SHP77 treated with DMSO at 0.1 percent for 48 hours (cell line): ENCODE measurements at regions not wholly inside any gene's neighbourhood (a gene's known extent, or its start where the extent isn't known, plus 50 kb on each side); places are given as distances from the start of the nearest gene placed in this dataset.
"Not testable (repeated sequence)": the region's sequence is repeated elsewhere in the genome, so short reads cannot be mapped to it uniquely, and the experiment has no call there.

Source experiments
- DNase-seq: peaks from one replicate; lab custom pipeline; 2025; lab: John Stamatoyannopoulos, UW

DNA sequence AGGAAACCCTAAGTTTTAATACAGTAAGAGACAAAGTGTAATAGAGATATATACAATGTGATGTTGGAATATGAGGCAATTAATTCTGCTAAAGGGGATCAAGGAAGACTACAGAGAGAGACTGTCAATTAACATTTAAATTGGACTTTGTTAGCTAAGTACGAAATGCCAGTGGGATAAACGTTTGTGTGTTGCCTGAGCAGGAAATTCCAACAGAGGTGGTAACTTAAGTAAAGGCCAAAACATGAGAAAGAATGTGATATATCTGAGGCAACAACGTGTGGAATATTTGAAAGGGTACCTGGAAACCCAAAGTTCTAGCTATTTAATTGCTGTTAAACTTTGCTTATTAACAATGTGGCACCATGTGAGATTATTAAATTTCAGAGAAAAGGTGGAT is 1666.9 kb upstream of the WWC1 start:
- DNase-seq, result no peak

DNA sequence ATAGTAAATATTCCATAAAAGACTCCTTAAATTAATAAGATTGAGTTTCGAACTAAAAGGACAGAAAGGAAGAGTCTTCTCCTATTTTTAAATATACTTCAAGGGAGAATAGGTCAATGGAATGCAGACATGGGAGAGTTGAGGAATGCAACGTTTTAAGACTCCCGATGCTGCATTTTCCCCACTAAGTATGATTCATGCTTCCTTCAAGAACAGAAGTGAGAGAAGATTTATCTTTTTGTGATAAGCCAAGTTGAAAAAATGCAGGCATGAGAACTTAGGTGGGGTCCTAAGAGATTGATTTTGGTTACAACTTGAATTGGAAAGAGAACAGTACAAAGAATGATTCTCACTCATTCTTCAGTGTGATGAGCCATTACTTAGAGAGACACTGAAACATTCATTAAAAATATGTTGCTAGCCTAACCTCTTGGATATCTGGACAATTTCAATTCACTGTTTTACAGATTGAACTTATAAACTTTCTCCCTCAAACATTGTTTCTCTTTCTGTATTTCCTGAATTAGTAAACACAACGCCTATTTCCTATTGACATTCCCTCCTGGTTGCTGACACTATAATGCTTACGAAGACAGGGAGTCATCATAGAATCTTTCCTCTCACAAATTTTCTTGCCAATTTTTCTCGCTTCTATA is 1666.1 kb upstream of the WWC1 start:
- no peak for DNase-seq

DNA sequence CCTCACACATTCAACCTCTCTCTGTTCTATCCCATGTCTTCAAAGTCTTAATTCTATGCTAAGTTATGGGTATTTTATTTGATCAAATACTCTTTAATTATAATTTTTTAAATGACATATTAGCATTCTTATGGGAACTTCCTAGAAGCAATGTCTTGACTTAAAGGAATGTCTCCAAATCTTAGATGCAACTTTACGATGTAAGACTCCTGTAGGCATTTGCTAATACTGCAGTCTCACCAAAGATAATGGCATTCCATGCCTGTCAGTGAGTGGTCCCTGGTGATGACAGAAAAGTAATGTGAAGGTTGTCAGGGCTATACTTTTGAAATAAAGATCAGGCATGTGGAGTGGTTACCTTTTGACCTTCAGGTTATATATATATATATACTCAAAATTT is 1654.2 kb upstream of the WWC1 start:
- DNase-seq, result no peak

DNA sequence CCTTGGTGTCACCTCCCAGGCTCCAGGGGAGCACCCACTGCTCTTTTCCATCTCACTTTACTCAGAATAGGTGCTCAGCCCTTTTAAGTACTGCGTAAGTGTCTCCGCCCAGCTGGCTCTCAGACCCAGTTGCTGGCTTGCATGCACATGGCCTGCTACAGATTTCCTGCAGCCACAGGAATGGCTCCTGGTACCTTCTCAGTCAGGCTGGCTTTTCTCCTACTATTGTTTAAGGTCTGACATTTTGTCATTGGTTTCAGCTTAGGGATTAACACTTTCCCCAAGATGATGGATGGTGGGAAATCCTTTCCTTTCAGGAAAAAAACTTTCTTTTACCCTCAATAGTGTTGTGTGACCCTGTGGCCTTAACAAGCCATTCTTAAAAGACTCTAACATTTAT is 1652.3 kb upstream of the WWC1 start:
- DNase-seq, result no peak

DNA sequence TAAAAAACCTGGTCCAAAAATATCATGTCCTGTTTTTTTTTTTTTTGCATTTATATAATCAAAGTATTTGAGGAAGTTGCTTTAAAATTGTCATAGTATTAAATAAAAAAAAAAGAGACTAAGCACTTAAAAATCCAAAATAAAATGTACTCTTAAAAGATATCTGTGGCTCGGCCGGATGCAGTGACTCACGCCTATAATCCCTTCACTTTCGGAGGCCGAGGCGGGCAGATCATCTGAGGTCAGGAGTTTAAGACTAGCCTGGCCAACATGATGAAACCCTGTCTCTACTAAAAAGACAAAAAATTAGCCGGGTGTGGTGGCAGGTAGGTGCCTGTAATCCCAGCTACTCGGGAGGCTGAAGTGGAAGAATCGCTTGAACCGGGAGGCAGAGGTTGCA is 1651.3 kb upstream of the WWC1 start:
- not testable (repeated sequence) for DNase-seq

DNA sequence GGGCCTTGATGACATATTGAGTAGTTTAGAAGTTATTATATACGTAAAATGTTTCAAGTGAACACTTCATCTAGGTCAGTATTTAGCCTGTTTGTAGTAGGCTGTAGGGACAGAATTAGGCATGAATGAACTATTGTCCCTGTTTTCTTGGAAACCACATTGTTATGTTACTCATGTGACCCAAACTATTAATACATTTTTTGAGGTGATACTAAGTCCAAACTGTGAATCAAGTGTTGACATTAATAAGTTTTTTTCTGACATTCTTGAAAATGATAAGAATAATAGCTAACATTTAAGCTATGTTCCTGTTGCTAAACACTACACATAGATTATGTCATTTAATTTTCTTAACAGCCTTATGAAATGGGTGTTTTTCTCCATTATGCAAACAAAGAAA is 1642.7 kb upstream of the WWC1 start:
- DNase-seq, result no peak

DNA sequence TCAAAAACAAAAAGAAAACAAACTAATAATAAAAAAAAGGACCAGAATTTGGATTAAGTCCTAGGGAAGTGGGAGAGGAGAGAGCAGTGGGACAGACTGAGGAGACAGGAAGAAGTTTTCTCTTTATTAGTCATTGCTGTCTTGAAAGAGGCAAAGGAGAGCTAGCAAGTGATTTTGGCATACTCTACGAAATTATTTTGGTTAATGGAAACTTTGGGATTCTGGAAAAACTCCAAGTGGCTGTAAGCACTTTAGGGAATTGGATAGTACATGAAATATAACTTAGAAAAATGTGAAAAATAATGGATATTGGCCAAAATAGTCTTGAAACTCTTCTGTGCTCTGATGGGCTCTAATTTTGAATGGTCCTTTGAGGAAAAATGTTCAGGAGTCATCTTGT is 1641.8 kb upstream of the WWC1 start:
- DNase-seq, result no peak

DNA sequence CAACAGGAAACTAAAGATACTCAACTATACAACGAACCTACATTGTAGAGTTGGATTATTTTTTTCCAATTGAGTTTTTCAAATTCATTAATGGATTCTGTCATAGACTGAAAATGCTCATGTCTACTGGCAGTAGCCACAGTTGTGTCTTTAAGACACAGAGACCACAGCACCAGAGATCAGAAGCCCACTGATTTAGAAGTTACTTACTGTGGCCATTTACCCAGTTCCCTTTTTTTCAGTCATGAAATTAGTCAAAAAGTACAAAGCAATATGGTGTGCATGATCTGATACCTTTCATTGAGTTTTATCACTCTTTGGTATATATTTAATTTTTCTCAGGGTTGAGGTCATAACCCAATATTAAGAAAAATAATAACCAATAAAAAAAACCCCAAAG is 1640.2 kb upstream of the WWC1 start:
- no peak for DNase-seq

DNA sequence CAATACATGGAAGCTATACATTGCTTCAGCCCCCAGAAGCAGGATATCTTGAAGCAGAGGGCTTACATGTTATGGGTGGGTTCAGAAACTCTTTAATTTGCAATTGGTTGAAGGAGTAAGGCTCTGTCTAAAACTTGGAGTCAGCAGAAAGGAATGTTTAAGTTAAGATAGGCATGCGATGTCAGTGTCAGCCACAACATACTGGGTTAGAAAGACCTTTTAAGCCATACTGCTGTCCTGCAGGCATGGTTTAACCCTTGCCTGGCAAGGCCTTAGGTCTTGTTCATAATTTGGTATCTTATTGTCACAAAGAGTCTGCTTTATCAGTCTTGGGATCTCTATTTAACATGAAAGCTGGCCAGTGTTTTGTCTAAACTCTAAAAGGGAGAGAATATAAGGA is 1619.6 kb upstream of the WWC1 start:
- no peak for DNase-seq

DNA sequence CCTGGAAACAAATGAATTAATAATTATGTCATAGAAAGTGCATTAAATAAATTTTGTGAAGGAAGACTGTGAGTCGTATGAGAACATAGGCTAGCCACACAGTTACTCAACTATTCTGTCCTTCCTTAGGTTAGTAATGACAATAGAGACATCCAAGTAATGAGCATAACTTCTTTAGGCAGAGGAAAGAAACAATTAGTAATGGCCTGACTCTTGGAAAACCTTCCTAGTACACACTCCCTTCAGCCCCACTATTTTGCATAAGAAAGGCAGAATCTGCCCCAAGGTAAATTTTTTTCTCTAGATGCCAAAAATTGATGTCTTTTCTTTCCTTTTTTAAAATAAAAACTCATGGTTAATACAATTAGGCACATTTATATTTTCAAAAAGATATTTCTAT is 1619.0 kb upstream of the WWC1 start:
- no peak for DNase-seq

DNA sequence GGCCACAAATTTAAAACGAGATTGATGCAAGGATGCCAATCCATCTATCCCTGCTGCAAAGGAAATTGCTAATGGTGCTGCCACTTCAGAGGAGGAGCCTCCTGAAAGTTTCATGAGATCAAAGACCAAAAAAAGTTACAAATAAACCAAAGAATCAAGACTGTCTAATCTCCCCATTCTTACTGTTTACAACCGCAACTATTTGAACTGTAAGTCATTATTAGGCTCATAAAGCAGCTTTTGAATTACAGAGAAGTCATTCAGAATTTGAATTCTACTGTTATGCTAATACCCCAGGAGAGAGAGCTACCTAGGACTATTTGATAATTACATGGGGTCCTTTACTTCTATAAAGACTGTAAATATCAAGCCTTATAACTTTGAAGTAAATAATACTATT is 1613.6 kb upstream of the WWC1 start:
- DNase-seq, result no peak

DNA sequence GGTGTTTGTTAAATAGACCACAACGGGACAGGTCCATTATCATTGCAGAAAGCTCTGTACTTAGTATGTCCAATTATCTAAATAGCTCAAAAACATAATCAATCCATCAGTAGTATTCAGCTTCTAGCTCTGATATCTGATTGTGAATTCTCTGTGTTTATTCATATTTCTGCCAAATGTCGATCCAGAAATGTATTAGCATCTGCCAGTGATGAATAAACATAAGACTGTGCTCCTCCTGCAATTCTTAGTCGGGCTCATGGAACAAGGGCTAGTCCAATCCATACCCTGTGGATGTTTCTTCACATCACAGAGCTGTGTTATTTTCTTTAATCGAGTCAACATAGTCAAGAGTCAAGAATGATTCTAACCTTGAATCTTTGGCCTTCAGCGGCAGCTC is 1612.1 kb upstream of the WWC1 start:
- no peak for DNase-seq

DNA sequence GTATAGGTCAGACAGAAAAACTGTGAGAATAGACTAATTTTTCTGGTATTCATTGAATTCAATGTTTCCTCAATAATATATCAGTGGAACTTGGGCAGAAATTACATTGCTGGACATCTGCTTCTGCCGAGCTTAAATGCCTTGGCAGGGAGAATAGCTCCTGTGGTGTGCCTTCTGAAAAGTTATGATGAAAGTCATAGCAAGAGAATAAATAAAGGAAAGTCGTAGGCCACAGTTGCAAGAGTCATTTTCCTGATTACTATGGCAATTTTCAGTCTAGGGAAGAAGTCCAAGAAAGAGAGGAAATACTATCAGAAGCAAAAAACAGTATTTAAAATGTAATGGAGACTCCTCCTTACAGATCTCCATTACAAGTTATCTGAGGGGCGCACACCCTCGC is 1596.1 kb upstream of the WWC1 start:
- DNase-seq, result no peak

DNA sequence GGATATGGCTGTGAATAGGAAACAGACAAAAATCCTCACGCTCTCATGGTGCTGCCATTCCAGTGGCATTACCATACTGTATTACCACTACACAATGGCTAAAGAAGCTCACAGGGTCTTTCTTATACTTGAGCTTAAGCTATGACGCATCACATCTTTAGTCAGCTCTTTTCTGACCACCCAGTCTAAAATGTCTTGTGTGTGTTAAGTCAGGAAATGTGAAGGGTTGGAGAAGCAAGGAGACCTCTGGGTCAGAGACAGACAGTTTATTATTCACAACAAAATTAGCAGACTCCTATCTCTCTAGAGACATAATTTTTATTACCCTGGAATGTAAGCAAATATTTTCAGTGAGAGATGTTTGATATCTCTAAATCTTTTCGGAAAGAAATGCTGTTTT is 1583.2 kb upstream of the WWC1 start:
- DNase-seq, result no peak

DNA sequence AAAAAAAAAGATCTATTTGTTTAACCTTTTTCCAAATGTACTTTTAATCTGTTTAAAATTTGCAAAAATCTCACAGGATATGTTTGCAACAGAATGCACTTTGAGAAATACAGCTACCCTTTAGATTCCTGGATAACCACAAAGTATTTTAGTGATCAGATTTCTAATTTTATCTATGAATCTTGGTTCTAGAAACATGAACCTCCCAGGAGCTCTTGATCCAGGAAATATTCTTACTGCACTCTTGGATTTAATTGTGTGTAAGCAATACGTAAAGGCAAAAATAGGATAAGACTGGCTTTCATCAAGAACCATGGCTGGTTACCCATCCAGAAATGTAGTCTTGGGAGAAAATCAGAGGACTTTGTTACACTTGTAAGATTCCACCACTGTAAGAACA is 1581.8 kb upstream of the WWC1 start:
- no peak for DNase-seq

DNA sequence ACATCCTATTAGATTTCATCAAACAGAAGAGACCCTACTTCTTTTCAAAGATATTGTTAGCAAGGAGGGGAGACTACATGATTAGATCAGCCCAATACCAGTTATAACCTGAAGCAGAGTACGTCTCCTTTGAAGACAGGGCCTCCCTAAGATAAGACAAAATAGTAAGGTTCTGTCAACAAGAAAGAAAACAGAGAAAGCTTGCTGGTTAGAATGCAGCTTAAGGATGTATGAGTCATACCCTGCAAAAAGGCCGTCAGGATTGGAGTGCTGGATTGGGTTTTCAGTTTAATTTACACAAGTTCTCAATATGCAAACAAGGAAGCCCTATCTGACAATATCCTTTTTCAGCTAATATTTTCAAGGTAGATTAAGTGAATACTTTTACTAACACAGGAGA is 1581.2 kb upstream of the WWC1 start:
- no peak for DNase-seq

DNA sequence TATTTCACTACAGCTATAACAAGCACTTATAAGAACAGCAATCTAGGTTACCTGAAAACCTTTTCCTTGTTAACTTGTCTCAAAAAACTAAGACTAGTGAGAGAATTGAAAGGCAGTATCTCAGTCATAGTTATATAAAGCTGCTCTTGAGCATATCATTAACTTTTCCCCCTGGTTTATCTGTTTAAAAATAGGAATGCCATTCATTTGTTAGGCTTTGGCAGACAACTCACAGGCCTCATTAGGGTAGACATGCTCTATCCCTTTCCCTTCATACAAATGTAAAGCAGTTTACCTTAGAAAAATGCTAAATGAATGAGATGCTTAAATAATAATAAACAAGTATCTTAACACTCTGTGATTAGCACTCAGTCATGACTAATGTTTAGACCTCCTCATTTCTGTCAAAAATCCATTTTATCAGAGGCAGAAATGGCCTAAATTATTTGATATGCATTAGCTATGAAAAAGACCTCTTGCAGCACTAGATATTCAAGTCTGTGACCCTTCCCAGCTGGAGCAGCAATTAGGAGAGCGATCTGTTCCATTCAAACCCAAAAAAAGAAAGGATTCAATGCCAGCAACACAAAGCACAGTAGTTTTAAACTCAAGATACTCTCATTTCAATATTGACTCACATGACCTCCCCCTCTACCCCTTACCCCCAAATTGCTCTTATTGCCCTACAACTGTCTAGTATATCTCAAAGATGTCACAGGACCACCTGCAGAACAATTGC is 1578.8 kb upstream of the WWC1 start:
- no peak for DNase-seq

DNA sequence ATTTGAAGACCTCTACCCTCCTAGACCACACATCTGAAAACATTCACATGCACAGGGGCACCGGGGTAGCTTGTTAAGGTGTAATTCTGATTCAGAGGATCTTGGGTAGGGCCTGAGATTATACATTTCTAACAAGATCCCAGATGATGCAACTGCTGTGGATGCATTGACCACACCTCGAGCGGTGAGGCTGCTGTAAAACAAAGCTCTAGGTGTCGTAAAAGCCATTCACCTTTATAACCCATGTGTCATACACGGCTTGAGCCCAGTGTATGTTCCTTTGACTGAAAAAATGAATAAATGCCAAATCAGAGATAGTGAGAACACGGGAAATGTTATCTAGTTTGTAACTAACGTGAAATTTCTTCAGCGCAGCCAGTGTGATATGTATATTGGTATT is 1578.2 kb upstream of the WWC1 start:
- no peak for DNase-seq

DNA sequence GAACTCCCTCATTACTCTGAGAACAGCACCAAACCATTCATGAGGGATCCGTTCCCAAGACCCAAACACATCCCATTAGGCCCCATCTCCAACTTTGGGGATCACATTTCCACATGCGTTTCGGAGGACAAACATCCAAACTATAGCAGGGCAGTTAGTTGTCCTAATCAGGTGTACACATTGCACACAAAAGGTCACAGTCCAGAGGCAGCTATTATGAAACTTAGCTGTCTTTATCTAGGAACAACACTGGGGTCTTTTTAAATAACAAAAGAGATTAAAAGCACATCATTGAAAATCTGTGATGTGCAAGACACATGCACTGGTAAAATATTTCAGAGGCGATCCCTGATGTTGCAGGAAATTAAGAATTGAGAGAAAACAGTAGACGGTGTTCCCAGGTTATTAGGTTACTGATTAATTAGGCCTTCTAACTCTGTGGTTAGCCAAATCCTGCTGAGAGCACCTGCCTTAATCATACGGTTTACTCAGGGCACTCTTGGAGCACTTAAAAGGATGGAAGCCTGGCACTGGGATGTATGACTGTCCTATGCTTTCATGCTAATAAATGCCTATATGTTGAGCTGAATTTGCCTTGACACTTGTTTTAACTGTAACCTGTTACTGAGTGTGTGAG is 1574.5 kb upstream of the WWC1 start:
- no peak for DNase-seq

DNA sequence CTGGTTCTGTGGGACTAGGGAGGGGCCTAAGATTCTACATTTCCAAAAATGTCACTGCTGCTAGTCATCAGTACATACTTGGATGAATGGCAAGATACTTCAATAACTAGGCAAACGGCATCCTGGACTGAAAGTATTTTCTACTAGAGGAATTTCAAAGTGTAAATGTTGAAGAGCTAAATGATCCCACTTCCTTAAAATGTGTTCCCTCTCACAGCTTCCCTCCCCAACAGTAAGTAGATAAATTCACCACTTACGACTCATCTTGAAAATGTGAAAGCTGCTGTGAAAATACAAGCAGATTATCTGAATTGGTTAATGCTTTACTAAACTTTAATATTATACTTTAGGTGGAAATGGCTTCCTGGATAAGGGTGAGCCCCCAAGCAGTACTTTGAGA is 1571.5 kb upstream of the WWC1 start:
- DNase-seq, result no peak

DNA sequence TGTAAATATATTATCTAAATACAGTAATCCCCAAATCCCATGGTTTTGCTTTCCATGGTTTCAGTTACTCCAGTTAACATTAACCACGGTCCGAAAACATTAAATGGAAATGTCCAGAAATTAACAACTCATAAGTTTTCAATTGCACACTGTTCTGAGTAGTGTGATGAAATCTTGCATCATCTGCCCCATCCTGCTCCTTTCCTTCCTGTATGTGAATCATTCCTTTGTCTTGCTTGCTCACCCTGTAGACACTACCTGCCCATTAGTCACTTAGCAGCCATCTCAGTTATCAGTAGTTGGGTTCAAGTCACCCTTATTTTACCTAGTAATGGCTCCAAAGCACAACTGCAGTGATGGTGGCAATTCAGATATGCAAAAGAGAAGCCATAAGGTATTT is 1568.5 kb upstream of the WWC1 start:
- no peak for DNase-seq

DNA sequence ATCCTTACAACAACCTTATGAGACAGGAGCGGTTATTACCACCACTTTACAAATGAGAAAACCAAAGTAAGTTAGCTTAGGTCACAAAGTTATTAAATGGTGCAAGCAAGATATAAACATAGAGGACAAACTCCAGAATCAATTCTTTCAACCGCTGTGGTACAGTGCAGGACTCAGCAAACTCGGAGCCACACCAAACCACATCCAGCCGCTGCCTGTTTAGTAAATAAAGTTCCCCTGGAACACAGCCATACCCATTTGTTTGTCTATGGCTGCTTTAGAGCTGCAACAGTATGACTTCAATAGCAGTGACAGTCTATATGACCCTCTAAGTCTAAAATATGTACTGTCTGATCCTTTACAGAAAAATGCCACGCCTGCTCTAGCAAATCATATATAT is 1567.2 kb upstream of the WWC1 start:
- DNase-seq, result no peak

DNA sequence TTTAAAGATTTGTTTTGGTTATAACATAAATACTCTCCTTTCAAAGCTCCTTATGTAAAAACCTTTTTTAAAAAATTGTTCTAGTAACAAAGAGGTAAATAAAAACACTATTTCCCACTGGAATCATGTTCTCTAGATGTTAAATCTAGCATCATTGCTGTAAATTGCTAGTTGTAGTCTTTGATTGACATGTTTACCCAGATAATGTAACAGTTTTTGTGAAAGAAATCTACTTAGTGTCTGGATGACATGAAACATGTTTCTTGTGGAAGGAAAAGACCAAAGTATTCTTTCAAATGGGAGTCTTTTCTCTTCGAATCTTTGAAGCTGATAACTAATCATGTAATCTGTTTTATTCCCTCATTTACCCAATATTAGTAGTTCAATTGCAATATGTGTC is 1565.9 kb upstream of the WWC1 start:
- no peak for DNase-seq

DNA sequence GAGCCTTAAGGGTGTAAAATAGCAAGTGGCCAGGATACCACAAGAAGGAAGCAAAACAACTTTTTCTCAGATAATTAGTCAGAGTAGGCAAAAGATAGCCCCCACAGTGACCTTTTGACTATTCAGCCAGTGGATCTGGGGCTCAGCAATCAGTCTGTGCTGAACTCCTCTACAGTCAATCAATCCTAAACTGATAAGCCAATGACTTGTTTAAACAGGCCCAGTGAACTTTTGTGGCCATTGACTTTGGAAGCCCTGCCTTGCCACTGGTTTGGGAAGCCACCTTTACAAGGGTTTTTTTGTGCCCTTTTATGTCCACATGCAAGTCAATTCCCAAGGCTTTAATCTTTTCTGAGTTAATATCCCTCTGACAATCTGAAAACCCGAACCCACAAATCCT is 1565.0 kb upstream of the WWC1 start:
- DNase-seq, result no peak
